ENCODE measurements at regions not wholly inside any gene's neighbourhood (a gene's known extent, or its start where the extent isn't known, plus 50 kb on each side); places are given as distances from the start of the nearest gene placed in this dataset.

DNA sequence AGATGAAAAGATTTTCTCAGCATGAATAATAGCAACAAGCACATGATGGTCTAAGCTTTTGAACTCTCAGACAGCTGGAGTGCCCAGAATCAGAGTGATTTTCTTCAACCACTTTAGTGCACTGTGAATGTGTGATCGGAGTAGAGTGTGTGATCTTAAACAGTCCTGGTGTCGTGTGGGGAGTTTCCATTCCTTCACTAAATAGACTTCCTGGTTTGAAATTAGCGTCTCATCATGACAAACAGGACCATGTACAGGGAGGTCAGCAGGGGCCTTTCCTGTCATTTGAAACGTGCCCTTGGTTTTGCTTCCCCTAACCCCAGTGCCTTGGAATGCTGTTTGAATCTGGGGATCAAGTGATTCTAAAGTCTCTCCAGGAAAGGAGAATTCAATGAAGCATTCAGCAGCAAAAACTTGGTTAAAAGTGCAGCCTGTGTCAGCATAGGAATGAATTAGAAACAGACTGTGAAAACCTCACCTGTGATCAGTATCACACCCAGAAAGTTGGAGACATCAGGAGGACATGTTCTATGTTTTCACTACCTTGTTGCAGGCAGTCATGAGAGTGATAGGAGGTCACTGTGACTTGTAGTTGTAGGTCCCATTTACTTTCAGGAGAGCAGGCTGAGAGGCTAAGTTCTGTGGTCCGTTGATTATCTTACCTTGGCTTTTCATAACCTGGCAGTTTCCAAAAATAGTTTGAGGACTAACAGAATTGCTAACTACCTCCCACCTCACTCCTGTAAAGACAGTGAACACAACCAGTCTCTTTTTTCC lies 400.3 kb downstream of the MTX2 start:
- TF ChIP-seq CTCF (IDR thresholded peaks at IDR 0.05) (no peak), POLR2A (IDR thresholded peaks at IDR 0.05) (no peak)

Data from Peyer's patch (tissue), 4 donors.